ENCODE measurements at regions not wholly inside any gene's neighbourhood (a gene's known extent, or its start where the extent isn't known, plus 50 kb on each side); places are given as distances from the start of the nearest gene placed in this dataset.
A peak's percentile ranks its signal among the peaks of the same experiment; 100 is the strongest.

DNA sequence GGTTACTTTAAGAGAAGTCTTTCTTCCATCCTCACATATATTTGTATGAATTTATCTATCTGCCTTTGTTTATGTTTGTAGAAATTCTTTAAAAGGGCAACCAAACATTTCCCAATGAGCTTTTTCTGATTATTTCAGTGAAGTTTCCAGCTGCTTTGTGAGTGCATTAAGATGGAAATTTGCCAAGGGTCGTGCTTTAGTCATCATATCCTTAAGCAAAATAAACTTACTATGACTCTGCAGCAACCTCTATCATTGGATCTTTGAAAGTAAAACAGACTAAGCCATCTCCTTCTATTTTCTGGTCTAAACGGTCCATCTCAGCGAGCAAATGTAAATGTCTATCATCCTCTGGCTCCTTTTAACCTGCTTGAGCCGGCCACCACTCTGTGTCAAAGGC lies 489.3 kb downstream of the SOX11 start:
- intact Hi-C loops (cut with DNase I; ENCODE audit: low total_unique reads), result no loop called here
- TF ChIP-seq POLR2A (IDR thresholded peaks at IDR 0.05) (no peak), EP300 (IDR thresholded peaks at IDR 0.05) (no peak), POLR2AphosphoS5 (IDR thresholded peaks at IDR 0.05) (no peak)
- TF ChIP-seq, protein P1, sequence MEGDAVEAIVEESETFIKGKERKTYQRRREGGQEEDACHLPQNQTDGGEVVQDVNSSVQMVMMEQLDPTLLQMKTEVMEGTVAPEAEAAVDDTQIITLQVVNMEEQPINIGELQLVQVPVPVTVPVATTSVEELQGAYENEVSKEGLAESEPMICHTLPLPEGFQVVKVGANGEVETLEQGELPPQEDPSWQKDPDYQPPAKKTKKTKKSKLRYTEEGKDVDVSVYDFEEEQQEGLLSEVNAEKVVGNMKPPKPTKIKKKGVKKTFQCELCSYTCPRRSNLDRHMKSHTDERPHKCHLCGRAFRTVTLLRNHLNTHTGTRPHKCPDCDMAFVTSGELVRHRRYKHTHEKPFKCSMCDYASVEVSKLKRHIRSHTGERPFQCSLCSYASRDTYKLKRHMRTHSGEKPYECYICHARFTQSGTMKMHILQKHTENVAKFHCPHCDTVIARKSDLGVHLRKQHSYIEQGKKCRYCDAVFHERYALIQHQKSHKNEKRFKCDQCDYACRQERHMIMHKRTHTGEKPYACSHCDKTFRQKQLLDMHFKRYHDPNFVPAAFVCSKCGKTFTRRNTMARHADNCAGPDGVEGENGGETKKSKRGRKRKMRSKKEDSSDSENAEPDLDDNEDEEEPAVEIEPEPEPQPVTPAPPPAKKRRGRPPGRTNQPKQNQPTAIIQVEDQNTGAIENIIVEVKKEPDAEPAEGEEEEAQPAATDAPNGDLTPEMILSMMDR (IDR thresholded peaks at IDR 0.05), result no peak
- H3K27ac ChIP-seq, result peak overlapping the region in 1 of 5 donors; percentile 39
- H3K4me3 ChIP-seq, result no peak overlapping the region
- no peaks in the 10 kb centered on the region for H3K27me3 ChIP-seq
- peak in 1 of 2 donors; percentile 73 for DNase-seq
- H3K4me1 ChIP-seq, result peaks cover 0 to 39% (median 8%) of the 10 kb centered on the region in 4 donors
- no peaks in the 10 kb centered on the region for H3K9me3 ChIP-seq
- 26 to 42% (median 37%) methylated on average over 4 of the region's 4 CpGs for WGBS, 5 donors
- H3K36me3 ChIP-seq, result no peaks in the 10 kb centered on the region

DNA sequence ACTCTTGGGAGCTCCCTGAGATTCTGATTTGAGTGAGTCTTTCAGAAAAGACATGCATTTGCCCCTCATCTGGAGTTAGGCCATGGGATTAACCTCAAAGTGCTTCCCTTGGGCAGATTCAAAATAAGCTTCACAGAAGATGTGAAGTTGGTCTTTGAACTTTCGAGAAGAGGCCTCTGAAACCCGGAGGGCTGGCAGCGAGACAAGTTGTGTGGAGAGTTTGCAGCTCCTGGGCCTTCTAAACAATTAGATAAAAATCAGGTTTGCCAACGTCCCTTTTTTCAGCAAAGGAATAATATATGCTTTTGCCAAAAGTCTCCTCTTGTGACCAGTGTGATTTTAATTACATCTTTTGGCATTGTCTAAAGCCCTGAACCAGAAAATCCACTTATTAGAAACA lies 489.7 kb downstream of the SOX11 start:
- Histone ChIP-seq H3K4me1 (peaks cover 0 to 43% (median 10%) of the 10 kb centered on the region in 4 donors), H3K9me3 (no peaks in the 10 kb centered on the region), H3K27me3 (no peaks in the 10 kb centered on the region), H3K4me3 (no peak overlapping the region), H3K27ac (peak overlapping the region in 1 of 5 donors; percentile 39), H3K36me3 (no peaks in the 10 kb centered on the region)
- peak in 1 of 2 donors; percentile 25 for DNase-seq
- intact Hi-C loops (cut with DNase I; ENCODE audit: low total_unique reads), result no loop called here
- no peak for TF ChIP-seq POLR2A (IDR thresholded peaks at IDR 0.05)
- no peak for TF ChIP-seq POLR2AphosphoS5 (IDR thresholded peaks at IDR 0.05)
- no peak for TF ChIP-seq EP300 (IDR thresholded peaks at IDR 0.05)
- TF ChIP-seq, protein P1 (IDR thresholded peaks at IDR 0.05), result no peak
- 19 to 34% (median 25%) methylated on average over 4 of the region's 4 CpGs for WGBS, 5 donors

DNA sequence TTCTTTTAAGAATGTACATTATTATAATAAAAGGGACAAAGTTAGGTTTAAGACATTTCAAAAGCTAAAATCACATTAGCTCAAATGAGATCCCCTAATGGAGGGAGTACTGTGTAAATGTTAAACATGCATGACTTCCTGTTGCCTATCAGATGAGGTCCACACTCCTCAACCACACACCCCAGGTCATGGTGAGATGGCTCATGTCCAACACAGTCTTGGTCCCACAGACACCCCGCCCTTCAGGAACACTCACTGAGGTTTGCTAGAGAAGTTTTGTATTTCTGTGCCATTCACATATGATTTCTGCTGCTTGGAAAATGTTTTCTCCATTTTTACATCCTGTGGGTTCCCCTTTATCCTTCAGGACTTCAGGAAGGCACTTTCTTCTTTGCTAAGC lies 491.0 kb downstream of the SOX11 start:
- peak in 1 of 2 donors; percentile 44 for DNase-seq
- TF ChIP-seq POLR2AphosphoS5 (IDR thresholded peaks at IDR 0.05) (peak in 2 of 3 donors; percentile 20 to 39), EP300 (IDR thresholded peaks at IDR 0.05) (no peak), POLR2A (IDR thresholded peaks at IDR 0.05) (no peak)
- TF ChIP-seq, protein P1 (IDR thresholded peaks at IDR 0.05), result no peak
- intact Hi-C loops (cut with DNase I; ENCODE audit: low total_unique reads), result no loop called here
- Histone ChIP-seq H3K27ac (no peak overlapping the region), H3K4me1 (peaks cover 0 to 48% (median 10%) of the 10 kb centered on the region in 4 donors), H3K9me3 (no peaks in the 10 kb centered on the region), H3K4me3 (no peak overlapping the region), H3K27me3 (no peaks in the 10 kb centered on the region), H3K36me3 (no peaks in the 10 kb centered on the region)
- WGBS, 5 donors, result 33 to 65% (median 43%) methylated on average over 1 of the region's 1 CpG

DNA sequence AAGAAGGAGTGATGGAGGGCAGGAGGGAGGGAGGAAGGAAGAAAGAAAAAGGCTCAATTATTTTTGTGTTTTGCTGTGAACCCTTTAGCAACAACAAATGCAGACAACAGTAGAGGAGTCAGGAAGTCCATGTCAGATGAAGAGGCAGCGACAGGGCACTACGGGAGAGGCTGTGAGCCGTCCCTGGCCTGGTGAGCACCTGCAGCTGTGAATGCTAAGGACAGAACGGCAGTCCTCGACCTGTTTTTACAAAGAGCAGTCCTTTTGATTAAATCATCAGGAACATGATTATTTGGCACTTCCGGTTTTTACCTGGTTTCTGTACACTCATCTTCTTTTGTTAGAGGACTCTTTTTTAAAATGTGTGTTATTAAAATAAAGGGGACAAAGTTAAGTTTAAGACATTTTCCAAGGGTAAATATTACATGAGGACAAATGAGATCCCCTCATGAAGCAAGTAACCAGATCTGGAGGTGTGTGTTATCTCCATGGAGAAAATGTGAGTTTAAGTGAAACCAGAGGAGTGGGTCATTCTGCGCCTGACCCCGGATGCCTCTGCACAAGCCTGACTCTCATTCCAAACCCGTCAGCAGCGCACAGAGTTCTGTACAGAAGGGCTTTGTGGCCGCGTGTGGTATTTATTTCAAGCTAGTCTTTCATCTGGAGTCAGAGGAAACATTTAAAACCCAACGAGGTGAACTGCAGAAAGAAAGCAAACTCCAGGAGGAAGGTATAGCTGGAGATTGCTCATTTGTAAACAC lies 492.5 kb downstream of the SOX11 start:
- Histone ChIP-seq H3K9me3 (no peaks in the 10 kb centered on the region), H3K4me1 (peaks cover 0 to 48% (median 10%) of the 10 kb centered on the region in 4 donors), H3K27me3 (no peaks in the 10 kb centered on the region), H3K27ac (no peak overlapping the region), H3K4me3 (no peak overlapping the region), H3K36me3 (no peaks in the 10 kb centered on the region)
- TF ChIP-seq POLR2AphosphoS5 (IDR thresholded peaks at IDR 0.05) (no peak), POLR2A (IDR thresholded peaks at IDR 0.05) (no peak), EP300 (IDR thresholded peaks at IDR 0.05) (no peak)
- TF ChIP-seq, protein P1 (IDR thresholded peaks at IDR 0.05), result no peak
- peak in 1 of 2 donors; percentile 57 for DNase-seq
- WGBS, 5 donors, result 49 to 59% (median 52%) methylated on average over 13 of the region's 13 CpGs
- intact Hi-C loops (cut with DNase I; ENCODE audit: low total_unique reads), result no loop called here
